KG1 (cell line): ENCODE measurements at regions not wholly inside any gene's neighbourhood (a gene's known extent, or its start where the extent isn't known, plus 50 kb on each side); places are given as distances from the start of the nearest gene placed in this dataset.

Experiments
- DNase-seq: peaks from one replicate; lab custom pipeline; 2025; lab: John Stamatoyannopoulos, UW

GRCh38 chr13:81791641-81792040, 1450.7 kb upstream of the SPRY2 start:
- DNase-seq, result no peak

- DNase-seq, result no peak
Observed at GRCh38 chr13:81781471-81781870, 1440.5 kb upstream of the SPRY2 start.

GRCh38 chr13:81779876-81780275, 1439.0 kb upstream of the SPRY2 start:
- DNase-seq, result no peak

GRCh38 chr13:81778350-81778749, 1437.4 kb upstream of the SPRY2 start:
- DNase-seq, result no peak

DNA sequence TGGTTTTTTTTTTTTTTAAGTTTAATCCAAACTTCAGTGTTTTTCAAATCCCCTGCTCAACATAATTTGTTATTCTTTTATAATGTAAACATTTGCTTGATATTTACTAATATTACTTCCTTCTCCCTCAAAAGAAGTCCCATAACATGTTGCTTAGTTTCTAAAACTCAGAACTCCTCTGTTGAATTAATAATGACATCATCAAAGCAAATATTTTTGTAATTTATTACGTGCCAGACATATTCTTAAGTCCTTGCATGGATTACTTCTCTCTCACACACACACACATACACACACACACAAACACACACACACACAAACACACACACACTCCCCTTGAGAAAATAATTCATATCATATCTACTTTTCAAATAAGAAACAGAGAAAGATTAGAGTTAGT, 1432.3 kb upstream of the SPRY2 start:
- no peak for DNase-seq

GRCh38 chr13:81771951-81772350, 1431.0 kb upstream of the SPRY2 start:
- DNase-seq, result no peak

DNA sequence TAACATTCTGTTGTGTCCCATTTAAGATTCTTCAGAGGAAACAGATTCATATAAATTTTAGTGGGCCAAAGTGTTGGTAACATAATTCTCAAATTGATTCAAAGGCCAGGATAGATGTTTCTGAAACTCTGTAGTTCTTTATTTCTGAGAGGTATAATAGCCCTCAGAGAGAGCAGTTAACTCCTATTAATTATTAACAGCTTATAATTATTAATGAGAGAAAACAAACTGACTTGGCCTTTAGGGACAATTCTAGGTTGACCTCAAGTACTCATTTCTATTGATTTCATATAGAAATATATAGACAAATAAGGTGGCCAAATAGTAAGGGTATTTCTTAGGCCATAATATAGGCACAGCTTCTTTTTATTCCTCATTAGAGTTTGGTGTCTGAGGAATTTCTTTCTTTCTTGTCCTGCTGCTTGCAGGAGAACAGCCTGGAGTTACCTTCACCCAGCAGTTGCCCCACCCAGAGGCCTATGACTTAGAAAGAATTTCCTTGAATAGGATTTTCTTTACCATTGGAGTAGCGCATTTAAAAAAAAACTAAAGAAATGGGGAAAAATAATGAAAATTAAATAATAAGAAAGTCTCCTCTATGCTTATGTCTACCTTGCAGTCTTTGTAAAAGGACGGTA, 1430.1 kb upstream of the SPRY2 start:
- DNase-seq, result no peak

GRCh38 chr13:81762449-81762848, 1421.5 kb upstream of the SPRY2 start:
- no peak for DNase-seq

DNA sequence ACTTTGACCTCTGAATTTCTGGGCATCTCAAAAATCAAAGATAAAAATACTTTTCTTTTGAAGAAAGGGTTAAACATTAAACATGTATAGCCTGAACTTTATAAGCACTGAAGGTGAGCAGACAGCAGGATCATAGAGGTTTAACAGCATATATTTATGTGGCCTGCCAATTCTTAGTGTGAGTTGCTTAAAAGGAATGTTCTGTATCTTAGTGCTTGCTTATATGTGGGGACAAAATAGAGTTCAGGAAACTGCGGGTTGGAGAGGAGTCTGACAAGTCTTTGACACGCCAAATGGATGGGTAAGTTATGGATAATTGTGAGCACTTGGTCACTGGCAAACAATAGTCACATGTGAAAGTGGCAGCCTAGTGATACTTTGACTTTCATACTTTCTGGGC, 1419.4 kb upstream of the SPRY2 start:
- DNase-seq, result no peak

GRCh38 chr13:81757348-81757970, 1416.5 kb upstream of the SPRY2 start:
- no peak for DNase-seq

- DNase-seq, result no peak
Observed at GRCh38 chr13:81745391-81745790, 1404.5 kb upstream of the SPRY2 start.

DNA sequence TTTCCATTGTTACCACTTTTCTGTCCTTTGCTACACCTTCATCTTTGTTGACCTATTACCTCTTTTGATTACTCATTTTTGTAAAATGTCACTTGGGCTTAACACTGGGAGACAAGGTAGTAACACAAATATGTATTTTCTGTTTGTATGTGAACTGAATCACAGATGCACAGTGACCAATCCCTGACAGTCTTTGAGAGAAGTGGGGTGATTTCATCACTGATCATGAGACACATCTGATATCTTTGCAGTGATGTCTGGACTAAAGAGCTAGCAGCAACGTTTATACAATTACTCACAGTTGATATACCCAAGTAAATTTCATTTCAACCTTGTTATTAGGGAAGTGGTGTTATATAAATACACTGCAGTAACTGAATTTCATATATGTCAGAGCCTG, 1397.4 kb upstream of the SPRY2 start:
- no peak for DNase-seq

- DNase-seq, result no peak
Observed at GRCh38 chr13:81726037-81726726, 1385.3 kb upstream of the SPRY2 start.

DNA sequence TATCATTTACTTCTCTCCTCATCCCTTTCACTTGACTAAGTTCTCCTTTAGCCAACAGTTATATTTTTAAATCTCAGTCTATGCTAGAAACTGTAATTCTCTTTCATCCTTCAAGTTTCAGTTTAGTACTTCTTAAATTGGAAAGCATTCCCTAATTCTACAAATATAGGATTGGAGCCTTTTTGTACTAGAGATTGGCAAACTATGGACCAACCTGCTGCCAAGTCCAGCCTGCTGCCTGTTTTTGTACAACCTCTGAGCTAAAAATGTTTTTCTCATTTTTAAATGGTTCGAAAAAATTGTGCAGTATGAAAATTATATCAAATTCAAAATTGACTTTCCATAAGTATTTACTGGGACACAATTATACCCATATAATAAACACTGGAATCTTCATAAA, 1381.5 kb upstream of the SPRY2 start:
- DNase-seq, result no peak

- DNase-seq, result no peak
Observed at GRCh38 chr13:81721400-81721799, 1380.5 kb upstream of the SPRY2 start.

DNA sequence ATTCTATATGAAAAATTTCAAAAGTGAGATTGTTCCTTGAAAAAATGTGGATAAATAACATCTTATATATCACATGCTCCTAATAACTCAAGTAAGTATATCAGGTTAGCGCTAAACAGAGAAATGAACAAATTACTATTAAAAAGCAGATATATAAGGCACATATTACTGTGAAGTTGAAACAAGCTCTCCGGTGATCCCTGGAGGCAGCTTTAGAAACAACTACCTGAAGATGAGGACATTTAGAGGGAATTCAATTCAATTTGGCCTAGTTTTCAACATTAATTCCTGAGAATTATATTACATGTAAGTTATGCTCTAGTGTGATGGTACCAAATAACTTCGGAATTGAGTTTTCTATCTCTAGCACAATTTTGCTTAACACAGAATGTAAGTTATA, 1373.6 kb upstream of the SPRY2 start:
- DNase-seq, result no peak

DNA sequence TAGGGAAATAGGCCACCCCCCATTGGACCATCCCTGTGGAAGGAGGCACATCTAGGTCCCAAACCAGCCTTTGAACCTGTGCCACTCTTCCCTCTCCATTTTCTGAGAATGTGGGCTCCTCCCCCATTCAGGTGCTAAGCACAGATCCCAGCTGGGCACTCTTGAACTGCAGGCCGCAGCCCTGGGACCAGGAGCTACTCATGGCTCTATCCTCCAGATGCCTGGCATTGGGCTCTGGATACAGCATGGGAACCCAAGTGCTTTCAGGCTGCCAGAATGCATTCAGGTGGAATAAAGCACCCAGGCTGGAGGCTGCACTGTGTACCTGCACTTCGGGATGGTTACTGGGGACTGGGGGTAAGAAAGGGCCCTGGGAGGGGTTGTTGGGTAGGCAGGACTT, 1372.3 kb upstream of the SPRY2 start:
- DNase-seq, result no peak

DNA sequence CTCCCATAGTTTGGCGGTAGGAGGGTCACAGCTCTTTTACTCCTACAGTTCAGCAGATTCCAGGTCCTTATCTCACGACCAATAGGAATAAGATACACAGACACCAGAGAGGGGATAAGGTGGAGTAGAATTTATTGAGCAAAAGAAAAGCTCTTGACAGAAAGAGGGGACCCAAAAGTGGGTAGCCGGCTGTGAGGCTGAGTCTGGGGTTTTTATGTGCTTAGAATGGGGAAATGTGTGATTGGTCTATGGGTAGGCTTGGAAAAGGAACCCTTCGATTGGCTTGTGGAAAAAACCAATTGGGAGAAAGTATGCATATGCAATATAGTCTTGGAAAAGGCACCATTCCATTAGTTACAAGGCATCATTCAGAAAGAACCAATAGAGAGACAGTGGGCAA, 1356.9 kb upstream of the SPRY2 start:
- no peak for DNase-seq

GRCh38 chr13:81686877-81687276, 1346.0 kb upstream of the SPRY2 start:
- DNase-seq, result no peak

DNA sequence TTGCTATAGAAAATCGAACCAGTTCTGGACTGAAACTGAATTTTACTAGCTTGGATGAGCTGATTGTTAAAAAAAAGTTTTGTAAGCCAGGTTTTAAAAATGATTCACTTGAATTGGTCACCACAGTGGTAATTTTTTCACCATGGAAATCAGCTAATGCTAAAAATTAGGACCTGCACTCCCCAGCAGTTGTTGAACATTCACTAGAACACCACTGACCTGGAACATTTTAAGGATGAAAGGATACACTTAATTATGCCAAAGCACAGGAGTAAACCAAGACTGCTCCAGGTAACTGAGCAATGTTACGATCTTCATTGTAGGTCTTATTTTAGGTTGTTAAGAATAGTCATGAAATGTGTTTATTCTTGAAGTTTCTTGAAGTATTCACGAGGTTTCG, 1342.6 kb upstream of the SPRY2 start:
- DNase-seq, result no peak

GRCh38 chr13:81682081-81682630, 1341.2 kb upstream of the SPRY2 start:
- no peak for DNase-seq

DNA sequence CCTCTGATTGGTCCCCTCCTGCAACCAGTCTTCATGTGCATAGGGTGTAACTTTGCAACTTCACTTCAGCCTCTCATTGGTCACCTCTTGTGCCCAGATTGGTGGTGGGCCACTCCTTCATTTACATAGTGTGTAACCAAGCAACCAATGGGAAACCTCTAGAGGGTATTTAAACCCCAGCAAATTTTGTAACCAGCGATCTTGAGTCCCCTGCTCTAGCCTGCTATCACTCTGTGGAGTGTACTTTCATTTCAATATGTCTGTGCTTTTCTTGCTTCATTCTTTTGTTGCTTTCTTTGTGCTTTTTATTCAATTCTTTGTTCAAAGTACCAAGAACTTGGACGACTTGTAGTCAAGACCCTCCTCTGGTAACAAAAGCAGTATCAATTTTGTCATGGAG, 1336.9 kb upstream of the SPRY2 start:
- DNase-seq, result no peak

- no peak for DNase-seq
Observed at GRCh38 chr13:81676008-81676407, 1335.1 kb upstream of the SPRY2 start.
